GM20000 (cell line): ENCODE measurements at regions not wholly inside any gene's neighbourhood (a gene's known extent, or its start where the extent isn't known, plus 50 kb on each side); places are given as distances from the start of the nearest gene placed in this dataset.

Experiments
- DNase-seq: peaks from one replicate; pipeline ENCODE4 v3.0.0; 2012; ENCODE audit warnings: low spot score
- TF ChIP-seq, protein P1 (sequence below): IDR thresholded peaks from 2 replicates; pipeline ENCODE4 v1.5.1; 2012; ENCODE audit warnings: mild to moderate bottlenecking, control low read depth; ENCODE audit errors: extremely low read depth, missing control alignments

DNA sequence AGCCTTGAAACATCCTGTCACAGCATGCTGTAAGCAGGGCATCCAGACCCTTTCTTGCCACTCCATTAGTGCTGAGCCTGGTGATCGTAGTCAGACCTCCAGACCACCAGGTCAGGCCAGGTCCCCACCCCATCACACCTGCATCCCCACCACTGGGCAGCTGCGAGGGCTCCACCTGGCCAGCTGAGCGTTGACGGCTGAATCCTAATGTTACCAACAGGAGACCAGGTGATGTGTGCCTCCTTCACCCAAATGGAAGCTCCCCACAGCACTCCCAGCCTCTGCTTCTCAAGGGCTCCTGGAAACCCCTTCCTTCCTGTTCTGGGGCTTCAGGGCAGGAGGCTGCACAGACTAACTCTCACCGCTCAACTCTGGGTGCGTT is 189.4 kb downstream of the C16orf95 start:
- no peak for DNase-seq
- TF ChIP-seq, protein P1, sequence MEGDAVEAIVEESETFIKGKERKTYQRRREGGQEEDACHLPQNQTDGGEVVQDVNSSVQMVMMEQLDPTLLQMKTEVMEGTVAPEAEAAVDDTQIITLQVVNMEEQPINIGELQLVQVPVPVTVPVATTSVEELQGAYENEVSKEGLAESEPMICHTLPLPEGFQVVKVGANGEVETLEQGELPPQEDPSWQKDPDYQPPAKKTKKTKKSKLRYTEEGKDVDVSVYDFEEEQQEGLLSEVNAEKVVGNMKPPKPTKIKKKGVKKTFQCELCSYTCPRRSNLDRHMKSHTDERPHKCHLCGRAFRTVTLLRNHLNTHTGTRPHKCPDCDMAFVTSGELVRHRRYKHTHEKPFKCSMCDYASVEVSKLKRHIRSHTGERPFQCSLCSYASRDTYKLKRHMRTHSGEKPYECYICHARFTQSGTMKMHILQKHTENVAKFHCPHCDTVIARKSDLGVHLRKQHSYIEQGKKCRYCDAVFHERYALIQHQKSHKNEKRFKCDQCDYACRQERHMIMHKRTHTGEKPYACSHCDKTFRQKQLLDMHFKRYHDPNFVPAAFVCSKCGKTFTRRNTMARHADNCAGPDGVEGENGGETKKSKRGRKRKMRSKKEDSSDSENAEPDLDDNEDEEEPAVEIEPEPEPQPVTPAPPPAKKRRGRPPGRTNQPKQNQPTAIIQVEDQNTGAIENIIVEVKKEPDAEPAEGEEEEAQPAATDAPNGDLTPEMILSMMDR: no peak

DNA sequence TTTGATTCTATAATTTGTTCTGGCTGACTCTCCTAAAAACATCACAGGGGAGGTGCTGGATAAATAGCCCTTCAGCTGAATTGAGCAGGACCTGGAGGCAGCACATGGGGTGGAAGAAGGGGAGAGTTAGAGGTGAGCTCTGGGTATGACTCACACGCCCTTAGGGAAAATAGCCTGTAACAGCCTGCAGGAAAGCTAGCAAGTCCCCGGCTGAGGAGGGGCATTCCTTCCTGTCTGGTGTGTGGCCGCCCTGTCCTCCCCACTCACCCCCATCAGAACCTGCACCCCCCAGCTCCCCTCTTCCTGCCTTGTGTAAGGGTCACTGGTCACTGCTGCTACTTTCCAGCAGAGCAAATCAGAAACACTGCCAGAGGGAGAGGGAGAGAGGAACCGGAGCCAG is 187.4 kb downstream of the C16orf95 start:
- DNase-seq: no peak
- TF ChIP-seq, protein P1: no peak

DNA sequence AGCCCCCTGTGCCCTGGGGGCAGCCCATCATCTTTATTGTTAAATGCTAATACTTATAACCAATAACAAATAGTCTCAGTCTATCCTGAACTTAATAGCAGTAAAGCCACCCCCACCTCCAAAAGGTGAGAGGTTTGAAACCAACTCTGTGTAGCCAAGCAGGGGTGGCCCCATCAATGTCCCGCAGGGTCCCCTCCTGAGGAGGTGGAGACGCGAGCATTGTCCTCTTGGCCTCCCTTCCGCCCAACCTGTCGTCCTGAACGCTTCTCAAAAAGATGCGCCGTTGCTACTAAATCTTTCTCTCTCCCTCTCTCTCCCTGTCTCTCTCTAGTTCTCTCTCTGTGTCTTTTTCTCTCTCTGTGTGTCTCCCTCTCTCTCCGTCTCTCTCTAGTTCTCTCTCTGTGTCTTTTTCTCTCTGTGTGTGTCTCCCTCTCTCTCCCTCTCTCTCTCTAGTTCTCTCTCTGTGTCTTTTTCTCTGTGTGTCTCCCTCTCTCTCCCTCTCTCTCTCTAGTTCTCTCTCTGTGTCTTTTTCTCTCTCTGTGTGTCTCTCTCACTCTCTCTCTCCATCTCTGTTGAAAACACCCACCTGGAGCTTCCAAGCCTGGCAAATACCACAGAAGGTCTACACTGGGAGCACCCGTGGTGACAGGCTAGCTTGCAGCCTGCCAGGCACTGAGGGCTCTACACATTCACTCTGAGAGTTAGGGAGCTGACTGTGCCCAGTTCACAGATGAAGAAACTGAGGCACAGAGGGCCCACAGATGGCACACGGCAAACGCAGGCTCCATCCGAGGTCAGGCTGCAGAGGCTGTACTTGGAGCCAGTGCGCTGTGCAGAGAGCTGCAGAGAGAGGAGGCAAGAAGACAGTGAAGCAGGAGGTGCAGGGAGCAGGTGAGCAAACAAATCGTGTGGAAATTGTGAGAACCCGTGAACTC is 185.9 kb downstream of the C16orf95 start:
- no peak for DNase-seq
- TF ChIP-seq, protein P1: no peak

DNA sequence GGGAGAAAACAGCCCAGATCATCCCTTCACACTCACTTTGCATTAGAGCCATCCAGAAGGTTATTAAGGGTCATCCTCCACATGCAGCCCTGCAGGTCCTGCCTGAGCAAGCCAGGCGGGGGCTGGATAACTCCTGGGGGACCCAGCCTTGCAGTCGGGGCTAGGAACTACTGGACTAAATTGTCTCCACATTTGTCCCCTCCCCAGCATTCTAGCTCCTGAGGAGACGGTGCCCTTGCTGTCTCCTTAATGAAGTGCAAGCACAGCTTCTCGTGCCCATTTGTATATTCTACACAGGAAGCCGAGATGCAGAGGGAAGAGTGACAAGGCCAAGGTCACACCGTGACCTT is 185.2 kb downstream of the C16orf95 start:
- no peak for DNase-seq
- TF ChIP-seq, protein P1: no peak

DNA sequence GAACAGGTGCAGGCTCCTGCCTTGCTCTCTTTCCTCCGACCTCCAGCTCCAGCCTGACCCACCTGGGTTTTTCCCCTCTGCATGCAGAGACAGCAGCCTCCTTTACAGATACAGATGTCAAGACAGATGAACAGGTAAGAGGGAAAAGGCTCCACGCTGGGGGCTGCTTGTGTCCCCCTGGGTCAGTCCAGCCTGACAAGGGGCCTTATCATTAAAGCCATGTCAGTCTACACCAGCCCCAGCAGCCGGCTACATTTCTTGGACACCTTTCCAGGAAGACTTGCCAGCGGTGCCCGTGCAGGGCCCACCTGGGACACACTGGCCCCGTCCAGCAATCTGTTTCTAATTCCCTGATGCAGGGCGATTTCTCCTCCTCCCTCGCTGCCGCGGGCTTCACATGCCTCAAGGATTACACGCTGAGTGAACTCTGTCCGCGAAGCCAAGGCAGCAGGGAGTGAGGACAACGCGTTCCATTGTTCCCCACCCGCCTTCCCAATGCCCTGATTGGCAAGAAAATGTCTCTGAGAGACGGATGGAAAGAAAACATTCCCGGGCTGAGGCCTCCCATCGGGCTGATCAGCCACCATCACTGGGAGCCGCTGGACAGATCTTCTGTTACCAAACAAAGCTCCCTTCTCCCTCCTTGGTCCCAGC is 184.7 kb downstream of the C16orf95 start:
- no peak for DNase-seq
- TF ChIP-seq, protein P1: no peak

DNA sequence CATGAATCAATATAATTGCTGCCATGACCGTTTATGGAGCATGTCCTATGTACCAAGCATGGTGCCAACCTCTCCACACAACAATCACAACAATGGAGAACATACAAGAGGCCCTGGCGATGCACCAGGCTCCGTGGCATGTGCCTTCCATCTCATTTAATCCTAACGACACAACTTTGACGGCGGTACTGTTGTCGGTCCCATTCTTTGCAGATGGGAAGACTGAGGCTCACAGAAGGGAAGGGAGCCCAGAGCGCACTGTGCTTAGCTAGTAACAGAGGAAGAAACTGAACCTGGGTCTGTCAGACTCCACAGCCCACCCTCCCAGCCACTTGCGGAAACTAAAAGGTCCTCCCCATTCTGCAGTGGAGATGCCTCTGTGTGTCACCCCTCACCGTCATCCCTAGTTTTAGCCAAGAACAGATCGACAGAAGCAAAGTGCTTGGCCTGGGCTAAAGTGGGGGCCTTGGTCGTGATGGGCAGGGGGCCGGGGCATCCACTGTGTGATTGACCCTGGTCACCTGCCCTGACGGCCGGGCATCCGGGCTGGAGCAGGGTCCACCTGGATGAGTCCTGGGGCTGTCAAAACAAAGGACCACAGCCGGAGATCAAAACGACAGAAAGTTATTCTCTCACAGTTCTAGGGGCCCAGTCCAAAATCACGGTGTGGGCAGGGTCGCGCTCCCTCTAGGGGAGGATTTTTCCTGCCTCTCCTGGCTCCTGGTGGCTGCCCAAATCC is 183.9 kb downstream of the C16orf95 start:
- no peak for DNase-seq
- TF ChIP-seq, protein P1: no peak
